IPS DF 6.9 (cell line): ENCODE measurements at regions not wholly inside any gene's neighbourhood (a gene's known extent, or its start where the extent isn't known, plus 50 kb on each side); places are given as distances from the start of the nearest gene placed in this dataset.
"Not testable (repeated sequence)": the region's sequence is repeated elsewhere in the genome, so short reads cannot be mapped to it uniquely, and the experiment has no call there.

Source experiments
- DNase-seq: peaks from one replicate; pipeline ENCODE4 v3.0.0-alpha.2; 2013; ENCODE audit warnings: low read depth, low spot score
- H3K27ac ChIP-seq: one replicate; pipeline ENCODE4 v1.5.1; 2013; ENCODE audit warnings: low read length, control low read depth
- H3K27me3 ChIP-seq: 2 replicates; pipeline ENCODE4 v1.6.1; 2013; ENCODE audit warnings: mild to moderate bottlenecking, low read length; ENCODE audit not compliant: control insufficient read depth, insufficient read depth
- H3K36me3 ChIP-seq: 2 replicates; pipeline ENCODE4 v1.6.1; 2013; ENCODE audit warnings: low read length; ENCODE audit not compliant: control insufficient read depth, insufficient read depth
- H3K4me1 ChIP-seq: 2 replicates; pipeline ENCODE4 v1.6.1; 2013; ENCODE audit warnings: low read length; ENCODE audit not compliant: control insufficient read depth, insufficient read depth
- H3K4me3 ChIP-seq: 2 replicates; pipeline ENCODE4 v1.5.1; 2013; ENCODE audit warnings: mild to moderate bottlenecking, low read length
- H3K9me3 ChIP-seq: 2 replicates; pipeline ENCODE4 v1.6.1; 2013; ENCODE audit warnings: low read length, inconsistent platforms; ENCODE audit not compliant: control insufficient read depth, insufficient read depth
- WGBS: extraction: QIAGEN DNeasy Blood & Tissue Kit; methylation state at CpG from one replicate; pipeline ENCODE4 v1.1.7; 2013; ENCODE audit warnings: mixed read lengths, missing lambda C conversion rate; ENCODE audit not compliant: insufficient read length, insufficient coverage; 5-methylcytosine and 5-hydroxymethylcytosine counted together

DNA sequence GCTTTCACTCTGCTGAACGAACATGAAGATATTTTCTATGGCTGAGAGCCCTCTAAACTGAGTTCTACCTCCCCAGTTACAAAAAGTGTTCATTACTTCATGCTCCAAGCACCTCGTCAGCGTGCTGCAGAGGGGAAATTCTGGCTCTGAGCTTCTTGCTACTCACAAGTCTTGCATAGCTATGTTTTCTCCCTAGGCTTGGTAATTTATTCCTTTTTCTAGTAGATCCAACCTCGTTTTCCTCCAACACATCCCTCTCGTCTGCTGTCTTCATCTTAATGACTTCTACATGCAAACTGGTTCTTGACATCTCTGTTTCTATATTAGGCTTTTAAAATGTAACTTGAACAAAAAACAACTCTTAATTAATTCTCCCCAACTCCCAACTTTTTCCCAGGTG, 1034.5 kb downstream of the REEP3 start:
- no peaks in the 10 kb centered on the region for H3K27me3 ChIP-seq
- H3K36me3 ChIP-seq = no peaks in the 10 kb centered on the region
- DNase-seq = no peak
- no peaks in the 10 kb centered on the region for H3K9me3 ChIP-seq
- H3K27ac ChIP-seq = no peak overlapping the region
- no CpG with 5 or more reads among the region's 5 CpGs for WGBS
- no peak overlapping the region for H3K4me3 ChIP-seq
- no peaks in the 10 kb centered on the region for H3K4me1 ChIP-seq

DNA sequence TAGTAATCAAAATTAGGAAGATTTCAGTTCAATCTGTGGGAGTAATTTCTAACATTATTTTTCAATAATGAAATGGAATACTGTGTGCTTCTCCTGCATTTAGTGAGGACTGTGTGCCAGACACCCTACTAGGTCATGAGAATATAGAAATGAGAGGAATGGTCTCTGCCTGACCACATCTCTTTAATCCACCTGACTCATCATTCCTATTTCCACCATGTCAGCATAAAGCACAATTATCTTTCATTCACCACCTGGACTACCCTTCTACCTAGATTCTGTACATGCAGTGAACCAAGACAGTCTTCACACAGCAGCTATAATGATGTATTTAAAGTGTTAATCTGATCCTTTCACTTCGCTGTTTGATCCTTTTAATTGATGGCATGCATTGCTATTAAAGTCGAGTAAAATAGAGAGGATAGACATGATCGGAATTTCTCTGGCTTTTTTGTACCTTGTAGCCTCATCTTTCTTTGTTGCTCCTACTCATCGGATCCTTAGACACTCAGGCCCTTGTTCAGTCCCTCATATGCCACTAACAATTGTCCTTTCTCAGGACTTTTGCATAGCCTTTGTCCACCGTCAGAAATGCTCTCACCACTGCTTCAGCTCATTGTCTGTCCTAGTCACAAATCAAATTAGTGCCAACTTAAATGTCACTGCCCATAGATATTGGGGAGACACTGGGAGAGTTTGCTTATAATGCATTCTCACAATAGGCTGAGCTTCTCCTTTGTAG, 1037.1 kb downstream of the REEP3 start:
- no peaks in the 10 kb centered on the region for H3K4me1 ChIP-seq
- H3K9me3 ChIP-seq = no peaks in the 10 kb centered on the region
- no peak overlapping the region for H3K27ac ChIP-seq
- H3K27me3 ChIP-seq = no peaks in the 10 kb centered on the region
- no peaks in the 10 kb centered on the region for H3K36me3 ChIP-seq
- H3K4me3 ChIP-seq = no peak overlapping the region
- DNase-seq = no peak
- no CpG with 5 or more reads among the region's 5 CpGs for WGBS

DNA sequence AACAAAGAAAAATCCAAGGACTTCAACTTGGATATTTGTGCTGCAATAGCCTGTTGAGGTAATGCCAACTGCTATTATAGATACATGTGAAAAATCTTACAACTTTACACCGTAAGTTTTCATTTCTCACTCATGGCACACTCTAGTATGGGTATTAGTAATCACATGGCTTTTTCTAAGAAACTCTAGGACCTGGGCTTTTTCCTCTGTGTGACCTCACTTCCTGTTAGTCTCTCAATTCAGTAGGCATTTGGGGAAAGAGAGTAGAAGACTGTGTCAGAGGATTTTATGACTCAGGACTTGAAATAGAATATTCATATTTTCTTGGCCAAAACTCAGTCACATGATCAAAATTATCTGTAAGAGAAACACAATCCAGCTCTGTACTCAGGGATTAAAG, 1049.9 kb downstream of the REEP3 start:
- no peak overlapping the region for H3K27ac ChIP-seq
- no peaks in the 10 kb centered on the region for H3K27me3 ChIP-seq
- no peaks in the 10 kb centered on the region for H3K4me1 ChIP-seq
- no peak for DNase-seq
- no CpG with 5 or more reads among the region's 1 CpG for WGBS
- H3K4me3 ChIP-seq = no peak overlapping the region
- no peaks in the 10 kb centered on the region for H3K36me3 ChIP-seq
- no peaks in the 10 kb centered on the region for H3K9me3 ChIP-seq

- Histone ChIP-seq H3K4me3 (no peak overlapping the region), H3K27ac (no peak overlapping the region), H3K9me3 (no peaks in the 10 kb centered on the region), H3K27me3 (no peaks in the 10 kb centered on the region), H3K36me3 (no peaks in the 10 kb centered on the region), H3K4me1 (no peaks in the 10 kb centered on the region)
- DNase-seq = no peak
- no CpG with 5 or more reads among the region's 1 CpG for WGBS
Measured at GRCh38 chr10:64573623-64574325, 1052.6 kb downstream of the REEP3 start.

- no peaks in the 10 kb centered on the region for H3K36me3 ChIP-seq
- no peaks in the 10 kb centered on the region for H3K4me1 ChIP-seq
- H3K4me3 ChIP-seq = no peak overlapping the region
- no peak for DNase-seq
- no peaks in the 10 kb centered on the region for H3K27me3 ChIP-seq
- H3K9me3 ChIP-seq = no peaks in the 10 kb centered on the region
- no peak overlapping the region for H3K27ac ChIP-seq
- WGBS = no CpG with 5 or more reads among the region's 2 CpGs
Measured at GRCh38 chr10:64574371-64574770, 1053.2 kb downstream of the REEP3 start.

- no CpG with 5 or more reads among the region's 10 CpGs for WGBS
Measured at GRCh38 chr10:64576497-64576896, 1055.3 kb downstream of the REEP3 start.

GRCh38 chr10:64578757-64579156, 1057.6 kb downstream of the REEP3 start:
- not testable (repeated sequence) for H3K9me3 ChIP-seq, H3K27me3 ChIP-seq, DNase-seq, H3K27ac ChIP-seq, H3K36me3 ChIP-seq, H3K4me1 ChIP-seq, H3K4me3 ChIP-seq
- WGBS = no CpG with 5 or more reads among the region's 6 CpGs

More at GRCh38 chr10:64576497-64576896, 1055.3 kb downstream of the REEP3 start:
- no peaks in the 10 kb centered on the region for H3K36me3 ChIP-seq
- H3K27ac ChIP-seq = no peak overlapping the region
- no peaks in the 10 kb centered on the region for H3K9me3 ChIP-seq
- H3K27me3 ChIP-seq = no peaks in the 10 kb centered on the region
- H3K4me3 ChIP-seq = no peak overlapping the region
- DNase-seq = no peak
- no peaks in the 10 kb centered on the region for H3K4me1 ChIP-seq

GRCh38 chr10:64586934-64587503, 1065.8 kb downstream of the REEP3 start:
- H3K36me3 ChIP-seq = no peaks in the 10 kb centered on the region
- no peaks in the 10 kb centered on the region for H3K9me3 ChIP-seq
- no peak overlapping the region for H3K27ac ChIP-seq
- DNase-seq = no peak
- H3K4me3 ChIP-seq = no peak overlapping the region
- 100% methylated on average over 1 of the region's 2 CpGs for WGBS
- no peaks in the 10 kb centered on the region for H3K4me1 ChIP-seq
- H3K27me3 ChIP-seq = no peaks in the 10 kb centered on the region

DNA sequence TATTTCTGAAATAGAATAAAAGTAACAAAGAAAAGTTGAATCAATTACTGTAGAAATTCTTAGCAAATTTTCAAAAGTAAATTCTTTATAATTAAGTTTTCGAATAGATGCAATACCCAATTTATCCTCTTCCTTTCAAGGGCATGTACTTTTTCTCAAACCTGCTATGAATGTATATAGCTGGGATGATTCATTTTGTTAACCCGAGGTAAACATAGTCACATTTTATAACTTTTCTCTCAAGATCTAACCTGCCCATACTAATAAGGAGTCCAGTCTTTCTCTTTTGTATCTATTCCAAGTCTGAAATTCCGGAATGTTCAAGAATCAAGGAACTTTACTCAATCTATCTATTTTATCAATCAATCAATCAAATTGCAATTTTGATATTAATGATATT, 1072.9 kb downstream of the REEP3 start:
- no peak overlapping the region for H3K27ac ChIP-seq
- no peaks in the 10 kb centered on the region for H3K27me3 ChIP-seq
- H3K36me3 ChIP-seq = no peaks in the 10 kb centered on the region
- no peaks in the 10 kb centered on the region for H3K4me1 ChIP-seq
- H3K4me3 ChIP-seq = no peak overlapping the region
- H3K9me3 ChIP-seq = no peaks in the 10 kb centered on the region
- no peak for DNase-seq
- no CpG with 5 or more reads among the region's 3 CpGs for WGBS

- Histone ChIP-seq H3K27ac (no peak overlapping the region), H3K4me1 (no peaks in the 10 kb centered on the region), H3K4me3 (no peak overlapping the region), H3K27me3 (no peaks in the 10 kb centered on the region), H3K9me3 (no peaks in the 10 kb centered on the region), H3K36me3 (no peaks in the 10 kb centered on the region)
- WGBS = no CpG with 5 or more reads among the region's 1 CpG
- no peak for DNase-seq
Measured at GRCh38 chr10:64598600-64598999, 1077.4 kb downstream of the REEP3 start.
